HG02840 (cell line): ENCODE measurements at regions not wholly inside any gene's neighbourhood (a gene's known extent, or its start where the extent isn't known, plus 50 kb on each side); places are given as distances from the start of the nearest gene placed in this dataset.

Experiments used
- ATAC-seq: cut with Tn5 transposase; IDR thresholded peaks from one replicate; pipeline ENCODE4 v1.9.1; 2021; ENCODE audit warnings: mild to moderate bottlenecking, moderate library complexity, moderate number of reproducible peaks; ENCODE audit not compliant: unreplicated experiment, low FRiP score

- no peak for ATAC-seq
Observed at GRCh38 chr2:153043385-153043784, 325.0 kb downstream of the ARL6IP6 start.

GRCh38 chr2:153028626-153029025 lies 310.2 kb downstream of the ARL6IP6 start:
- no peak for ATAC-seq

GRCh38 chr2:153027533-153027932 lies 309.1 kb downstream of the ARL6IP6 start:
- ATAC-seq, result no peak

- no peak for ATAC-seq
Observed at GRCh38 chr2:153020201-153020600, 301.8 kb downstream of the ARL6IP6 start.

GRCh38 chr2:153005071-153005730 lies 286.8 kb downstream of the ARL6IP6 start:
- no peak for ATAC-seq

- ATAC-seq, result no peak
Observed at GRCh38 chr2:153004627-153005026, 286.2 kb downstream of the ARL6IP6 start.

- no peak for ATAC-seq
Observed at GRCh38 chr2:152974146-152974545, 255.7 kb downstream of the ARL6IP6 start.

GRCh38 chr2:152971685-152972084 lies 253.3 kb downstream of the ARL6IP6 start:
- no peak for ATAC-seq

GRCh38 chr2:152962446-152962845 lies 244.0 kb downstream of the ARL6IP6 start:
- ATAC-seq, result no peak

GRCh38 chr2:152961351-152961750 lies 242.9 kb downstream of the ARL6IP6 start:
- ATAC-seq, result no peak

- no peak for ATAC-seq
Observed at GRCh38 chr2:152950126-152950525, 231.7 kb downstream of the ARL6IP6 start.

- ATAC-seq, result no peak
Observed at GRCh38 chr2:152944099-152944498, 225.7 kb downstream of the ARL6IP6 start.

- ATAC-seq, result no peak
Observed at GRCh38 chr2:152942940-152943440, 224.6 kb downstream of the ARL6IP6 start.

GRCh38 chr2:152930501-152930900 lies 212.1 kb downstream of the ARL6IP6 start:
- ATAC-seq, result no peak

GRCh38 chr2:152929628-152930027 lies 211.2 kb downstream of the ARL6IP6 start:
- ATAC-seq, result no peak

- peak; percentile 82 for ATAC-seq
Observed at GRCh38 chr2:152925547-152926448, 207.4 kb downstream of the ARL6IP6 start.

GRCh38 chr2:152924722-152925121 lies 206.3 kb downstream of the ARL6IP6 start:
- ATAC-seq, result no peak

- ATAC-seq, result no peak
Observed at GRCh38 chr2:152924219-152924618, 205.8 kb downstream of the ARL6IP6 start.

GRCh38 chr2:152920846-152921245 lies 202.4 kb downstream of the ARL6IP6 start:
- no peak for ATAC-seq

GRCh38 chr2:152910970-152911369 lies 192.6 kb downstream of the ARL6IP6 start:
- no peak for ATAC-seq

- ATAC-seq, result no peak
Observed at GRCh38 chr2:152907046-152907445, 188.6 kb downstream of the ARL6IP6 start.

GRCh38 chr2:152894051-152894450 lies 175.6 kb downstream of the ARL6IP6 start:
- ATAC-seq, result no peak
